HepG2 (cell line): ENCODE measurements at regions not wholly inside any gene's neighbourhood (a gene's known extent, or its start where the extent isn't known, plus 50 kb on each side); places are given as distances from the start of the nearest gene placed in this dataset.

Experiments
- ATAC-seq: fragments of 200-7000 bp; cut with Tn5 transposase; 3 replicates; pipeline ENCODE4 v1.9.1; 2020; ENCODE audit warnings: mild to moderate bottlenecking, moderate library complexity
- BruUV-seq: library from RNA; stranded (reverse); fragments of 400-500 nt; replicated peaks from 2 replicates; lab custom pipeline; 2021; lab: Mats Ljungman, UMichigan
- CTCF ChIA-PET: fragments of 300-600 bp; formaldehyde crosslinking; extraction: SDS; loops from one replicate; lab custom pipeline; 2021; ENCODE audit warnings: low total read pairs, inconsistent platforms, low intra/inter-chr PET ratio; lab: Yijun Ruan, JAX
- POLR2A ChIA-PET: fragments of 350-600 bp; sonication (Branson Sonifier 250); formaldehyde crosslinking; loops from one replicate; lab custom pipeline; 2020; ENCODE audit warnings: antibody characterized with exemption, inconsistent platforms; lab: Yijun Ruan, JAX
- DNase-seq: peaks from one replicate; pipeline ENCODE4 v3.0.0-alpha.2; 2015; ENCODE audit warnings: low spot score
- FAIRE-seq: peaks from 3 replicates; lab custom pipeline; 2011; peaks lifted over from hg19 to GRCh38; lab: Jason Lieb, UNC
- H2AFZ ChIP-seq: one replicate; pipeline ENCODE4 v1.6.1; 2011; ENCODE audit warnings: low read length, inconsistent platforms
- H3K27ac ChIP-seq: fragments of 300-600 bp; 3 replicates; pipeline ENCODE4 v1.8.0; 2011; ENCODE audit warnings: mixed run types, mild to moderate bottlenecking, mixed read lengths, low read length, inconsistent platforms; ENCODE audit not compliant: insufficient read depth; ENCODE audit errors: extremely low read length
- H3K27me3 ChIP-seq, 2 experiments: fragments of 200-600 bp in 1 of 2; 2 replicates in 1 of 2; 3 replicates in 1 of 2; pipeline versions ENCODE4 v1.6.0 to v1.8.0; 2011; ENCODE audit warnings: low read length in 2 of 2, mild to moderate bottlenecking in 2 of 2, moderate library complexity in 2 of 2, inconsistent platforms in 1 of 2; ENCODE audit not compliant: insufficient read depth in 2 of 2, control insufficient read depth in 1 of 2
- H3K36me3 ChIP-seq, 2 experiments: fragments of 200-600 bp in 1 of 2; replicated peaks in 1 of 2; 2 replicates in 1 of 2; 3 replicates in 1 of 2; pipeline versions ENCODE4 v1.5.1 to v1.8.0; 2011; ENCODE audit warnings: low read length in 2 of 2, inconsistent platforms in 1 of 2; ENCODE audit not compliant: insufficient read depth in 2 of 2, control insufficient read depth in 1 of 2
- H3K4me1 ChIP-seq: 2 replicates; pipeline ENCODE4 v1.5.1; 2012; ENCODE audit warnings: low read length, inconsistent platforms; ENCODE audit not compliant: insufficient read depth
- H3K4me2 ChIP-seq: 2 replicates; pipeline ENCODE4 v1.6.0; 2011; ENCODE audit warnings: low read depth, low read length, inconsistent platforms
- H3K4me3 ChIP-seq, 3 experiments: fragments of 200-600 bp in 1 of 3; sonication (generic), shearing (Covaris generic) in 1 of 3; replicated peaks in 1 of 3; 2 replicates each; pipeline ENCODE4 v1.5.1; 2011 to 2016; ENCODE audit warnings: low read length in 3 of 3, inconsistent platforms in 2 of 3, low read depth in 2 of 3, mild to moderate bottlenecking in 2 of 3, control low read depth in 1 of 3, mixed read lengths in 1 of 3; ENCODE audit not compliant: insufficient read depth in 1 of 3
- H3K79me2 ChIP-seq: one replicate; pipeline ENCODE4 v1.6.1; 2011; ENCODE audit warnings: low read length, inconsistent platforms; ENCODE audit not compliant: insufficient read depth
- H3K9ac ChIP-seq: 2 replicates; pipeline ENCODE4 v1.6.0; 2011; ENCODE audit warnings: mild to moderate bottlenecking, low read depth, low read length, inconsistent platforms; ENCODE audit not compliant: insufficient read depth
- H3K9me3 ChIP-seq: 2 replicates; pipeline ENCODE4 v1.5.1; 2012; ENCODE audit warnings: mild to moderate bottlenecking, low read length
- H4K20me1 ChIP-seq: 2 replicates; pipeline ENCODE4 v1.6.0; 2011; ENCODE audit warnings: inconsistent platforms, mild to moderate bottlenecking, low read length, moderate library complexity; ENCODE audit not compliant: insufficient read depth
- IKZF1 ChIP-seq: fragments of 450-650 bp; IDR thresholded peaks from 2 replicates; pipeline ENCODE4 v1.7.1; 2016
- ZNF33A ChIP-seq: sonication (generic); formaldehyde crosslinking; IDR thresholded peaks from 2 replicates; pipeline ENCODE4 v1.5.1; 2020; ENCODE audit warnings: missing genetic modification reagents, mild to moderate bottlenecking, moderate library complexity, borderline replicate concordance
- ZNF777 ChIP-seq: sonication (generic); formaldehyde crosslinking; IDR thresholded peaks from 2 replicates; pipeline ENCODE4 v1.4.0; 2020; ENCODE audit warnings: missing genetic modification reagents
- WGBS: methylation state at CpG from one replicate; pipeline ENCODE4 v1.1.6; 2017; ENCODE audit warnings: low lambda C conversion rate; 5-methylcytosine and 5-hydroxymethylcytosine counted together
- in situ Hi-C: cut with HindIII; loops from 2 replicates; pipeline ENCODE4 v1.10.0; 2017; ENCODE audit warnings: low pct_unique_long_range_greater_than_20kb; ENCODE audit not compliant: extremely low pct_ligation_motif_present
- intact Hi-C: fragments of 100-400 bp; cut with micrococcal nuclease; formaldehyde crosslinking; loops from one replicate; pipeline ENCODE4 v1.10.0; 2022; ENCODE audit not compliant: unreplicated experiment
- TF ChIP-seq, protein P1 (sequence below): sonication (generic); formaldehyde crosslinking; IDR thresholded peaks from 2 replicates; pipeline ENCODE4 v1.4.0; 2020; ENCODE audit warnings: mild to moderate bottlenecking, missing genetic modification reagents, borderline replicate concordance
- TF ChIP-seq, protein P2 (sequence below): sonication (generic); formaldehyde crosslinking; IDR thresholded peaks from 2 replicates; pipeline ENCODE4 v1.4.0; 2020; ENCODE audit warnings: missing genetic modification reagents
- TF ChIP-seq, protein P3 (sequence below): sonication (generic); formaldehyde crosslinking; conservative IDR thresholded peaks from 2 replicates; pipeline ENCODE4 v1.8.0; 2022; ENCODE audit warnings: missing genetic modification reagents

DNA sequence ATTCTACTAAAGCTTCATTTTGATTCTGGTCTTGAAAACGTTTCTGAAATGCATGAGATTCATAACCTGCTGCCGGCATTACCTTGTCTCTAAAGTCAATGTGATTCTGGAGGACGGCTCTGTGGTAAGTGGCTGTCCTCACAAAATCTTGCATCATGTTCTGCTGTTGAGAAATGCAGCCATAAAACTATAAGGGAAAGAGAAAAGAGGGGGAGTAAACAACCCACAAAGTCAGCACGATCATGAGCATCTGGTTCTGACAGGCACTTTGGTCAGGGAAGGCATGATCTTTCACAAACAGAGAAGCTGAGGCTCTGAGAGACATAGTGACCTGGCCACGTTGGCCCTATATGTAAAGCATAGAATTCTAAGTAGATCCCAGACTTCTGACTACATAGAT is 168.9 kb upstream of the PUM3 start:
- Histone ChIP-seq H3K27ac (no peak overlapping the region), H4K20me1 (no peaks in the 10 kb centered on the region), H2AFZ (no peak overlapping the region), H3K4me3 (no peak overlapping the region), H3K27me3 (no peaks in the 10 kb centered on the region), H3K36me3 (no peaks in the 10 kb centered on the region), H3K79me2 (no peaks in the 10 kb centered on the region), H3K4me2 (no peak overlapping the region), H3K4me1 (no peaks in the 10 kb centered on the region), H3K9ac (no peak overlapping the region), H3K9me3 (no peaks in the 10 kb centered on the region)
- CTCF ChIA-PET = no interaction called here
- no peak for FAIRE-seq
- no TSS peak for BruUV-seq
- no peak for DNase-seq
- WGBS = 1% methylated on average over 5 of the region's 5 CpGs
- TF ChIP-seq, protein P1, sequence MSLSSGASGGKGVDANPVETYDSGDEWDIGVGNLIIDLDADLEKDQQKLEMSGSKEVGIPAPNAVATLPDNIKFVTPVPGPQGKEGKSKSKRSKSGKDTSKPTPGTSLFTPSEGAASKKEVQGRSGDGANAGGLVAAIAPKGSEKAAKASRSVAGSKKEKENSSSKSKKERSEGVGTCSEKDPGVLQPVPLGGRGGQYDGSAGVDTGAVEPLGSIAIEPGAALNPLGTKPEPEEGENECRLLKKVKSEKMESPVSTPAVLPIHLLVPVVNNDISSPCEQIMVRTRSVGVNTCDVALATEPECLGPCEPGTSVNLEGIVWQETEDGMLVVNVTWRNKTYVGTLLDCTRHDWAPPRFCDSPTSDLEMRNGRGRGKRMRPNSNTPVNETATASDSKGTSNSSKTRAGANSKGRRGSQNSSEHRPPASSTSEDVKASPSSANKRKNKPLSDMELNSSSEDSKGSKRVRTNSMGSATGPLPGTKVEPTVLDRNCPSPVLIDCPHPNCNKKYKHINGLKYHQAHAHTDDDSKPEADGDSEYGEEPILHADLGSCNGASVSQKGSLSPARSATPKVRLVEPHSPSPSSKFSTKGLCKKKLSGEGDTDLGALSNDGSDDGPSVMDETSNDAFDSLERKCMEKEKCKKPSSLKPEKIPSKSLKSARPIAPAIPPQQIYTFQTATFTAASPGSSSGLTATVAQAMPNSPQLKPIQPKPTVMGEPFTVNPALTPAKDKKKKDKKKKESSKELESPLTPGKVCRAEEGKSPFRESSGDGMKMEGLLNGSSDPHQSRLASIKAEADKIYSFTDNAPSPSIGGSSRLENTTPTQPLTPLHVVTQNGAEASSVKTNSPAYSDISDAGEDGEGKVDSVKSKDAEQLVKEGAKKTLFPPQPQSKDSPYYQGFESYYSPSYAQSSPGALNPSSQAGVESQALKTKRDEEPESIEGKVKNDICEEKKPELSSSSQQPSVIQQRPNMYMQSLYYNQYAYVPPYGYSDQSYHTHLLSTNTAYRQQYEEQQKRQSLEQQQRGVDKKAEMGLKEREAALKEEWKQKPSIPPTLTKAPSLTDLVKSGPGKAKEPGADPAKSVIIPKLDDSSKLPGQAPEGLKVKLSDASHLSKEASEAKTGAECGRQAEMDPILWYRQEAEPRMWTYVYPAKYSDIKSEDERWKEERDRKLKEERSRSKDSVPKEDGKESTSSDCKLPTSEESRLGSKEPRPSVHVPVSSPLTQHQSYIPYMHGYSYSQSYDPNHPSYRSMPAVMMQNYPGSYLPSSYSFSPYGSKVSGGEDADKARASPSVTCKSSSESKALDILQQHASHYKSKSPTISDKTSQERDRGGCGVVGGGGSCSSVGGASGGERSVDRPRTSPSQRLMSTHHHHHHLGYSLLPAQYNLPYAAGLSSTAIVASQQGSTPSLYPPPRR (CRISPR knock-in tag) = no peak
- POLR2A ChIA-PET = no interaction called here
- intact Hi-C loops (no loop called here), in situ Hi-C loops (no loop called here)
- no peak for ATAC-seq

DNA sequence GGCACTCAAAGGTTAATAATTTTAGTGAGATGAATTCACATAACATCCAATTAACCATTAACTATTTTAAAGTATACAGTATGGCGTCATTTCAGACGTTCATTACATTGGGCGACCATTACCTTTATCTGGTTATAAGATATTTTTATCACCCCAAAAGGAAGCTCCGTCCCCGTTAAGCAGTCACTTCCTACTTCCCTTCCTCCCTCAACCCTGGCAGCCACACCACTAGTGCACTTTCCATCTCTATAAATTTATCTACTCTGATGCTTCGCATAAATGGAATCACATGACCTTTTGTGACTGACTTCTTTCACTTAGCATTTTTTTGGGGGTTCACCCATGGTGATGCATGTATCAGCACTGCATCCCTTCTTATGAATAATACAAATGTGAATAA is 168.3 kb upstream of the PUM3 start:
- Histone ChIP-seq H3K4me2 (no peak overlapping the region), H3K79me2 (no peaks in the 10 kb centered on the region), H3K4me3 (no peak overlapping the region), H3K27me3 (no peaks in the 10 kb centered on the region), H2AFZ (no peak overlapping the region), H3K36me3 (no peaks in the 10 kb centered on the region), H3K27ac (no peak overlapping the region), H3K9ac (no peak overlapping the region), H3K4me1 (no peaks in the 10 kb centered on the region), H4K20me1 (no peaks in the 10 kb centered on the region), H3K9me3 (no peaks in the 10 kb centered on the region)
- intact Hi-C loops = no loop called here
- FAIRE-seq = no peak
- no peak for ATAC-seq
- 65% methylated on average over 6 of the region's 6 CpGs for WGBS
- ChIA-PET CTCF (no interaction called here), POLR2A (no interaction called here)
- BruUV-seq = no TSS peak
- in situ Hi-C loops = no loop called here
- DNase-seq = no peak
- TF ChIP-seq ZNF777 (CRISPR knock-in tag) (no peak), ZNF33A (no peak), IKZF1 (no peak)
- TF ChIP-seq, protein P2, sequence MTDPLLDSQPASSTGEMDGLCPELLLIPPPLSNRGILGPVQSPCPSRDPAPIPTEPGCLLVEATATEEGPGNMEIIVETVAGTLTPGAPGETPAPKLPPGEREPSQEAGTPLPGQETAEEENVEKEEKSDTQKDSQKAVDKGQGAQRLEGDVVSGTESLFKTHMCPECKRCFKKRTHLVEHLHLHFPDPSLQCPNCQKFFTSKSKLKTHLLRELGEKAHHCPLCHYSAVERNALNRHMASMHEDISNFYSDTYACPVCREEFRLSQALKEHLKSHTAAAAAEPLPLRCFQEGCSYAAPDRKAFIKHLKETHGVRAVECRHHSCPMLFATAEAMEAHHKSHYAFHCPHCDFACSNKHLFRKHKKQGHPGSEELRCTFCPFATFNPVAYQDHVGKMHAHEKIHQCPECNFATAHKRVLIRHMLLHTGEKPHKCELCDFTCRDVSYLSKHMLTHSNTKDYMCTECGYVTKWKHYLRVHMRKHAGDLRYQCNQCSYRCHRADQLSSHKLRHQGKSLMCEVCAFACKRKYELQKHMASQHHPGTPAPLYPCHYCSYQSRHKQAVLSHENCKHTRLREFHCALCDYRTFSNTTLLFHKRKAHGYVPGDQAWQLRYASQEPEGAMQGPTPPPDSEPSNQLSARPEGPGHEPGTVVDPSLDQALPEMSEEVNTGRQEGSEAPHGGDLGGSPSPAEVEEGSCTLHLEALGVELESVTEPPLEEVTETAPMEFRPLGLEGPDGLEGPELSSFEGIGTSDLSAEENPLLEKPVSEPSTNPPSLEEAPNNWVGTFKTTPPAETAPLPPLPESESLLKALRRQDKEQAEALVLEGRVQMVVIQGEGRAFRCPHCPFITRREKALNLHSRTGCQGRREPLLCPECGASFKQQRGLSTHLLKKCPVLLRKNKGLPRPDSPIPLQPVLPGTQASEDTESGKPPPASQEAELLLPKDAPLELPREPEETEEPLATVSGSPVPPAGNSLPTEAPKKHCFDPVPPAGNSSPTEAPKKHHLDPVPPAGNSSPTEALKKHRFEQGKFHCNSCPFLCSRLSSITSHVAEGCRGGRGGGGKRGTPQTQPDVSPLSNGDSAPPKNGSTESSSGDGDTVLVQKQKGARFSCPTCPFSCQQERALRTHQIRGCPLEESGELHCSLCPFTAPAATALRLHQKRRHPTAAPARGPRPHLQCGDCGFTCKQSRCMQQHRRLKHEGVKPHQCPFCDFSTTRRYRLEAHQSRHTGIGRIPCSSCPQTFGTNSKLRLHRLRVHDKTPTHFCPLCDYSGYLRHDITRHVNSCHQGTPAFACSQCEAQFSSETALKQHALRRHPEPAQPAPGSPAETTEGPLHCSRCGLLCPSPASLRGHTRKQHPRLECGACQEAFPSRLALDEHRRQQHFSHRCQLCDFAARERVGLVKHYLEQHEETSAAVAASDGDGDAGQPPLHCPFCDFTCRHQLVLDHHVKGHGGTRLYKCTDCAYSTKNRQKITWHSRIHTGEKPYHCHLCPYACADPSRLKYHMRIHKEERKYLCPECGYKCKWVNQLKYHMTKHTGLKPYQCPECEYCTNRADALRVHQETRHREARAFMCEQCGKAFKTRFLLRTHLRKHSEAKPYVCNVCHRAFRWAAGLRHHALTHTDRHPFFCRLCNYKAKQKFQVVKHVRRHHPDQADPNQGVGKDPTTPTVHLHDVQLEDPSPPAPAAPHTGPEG (CRISPR knock-in tag) = no peak
- TF ChIP-seq, protein P3, sequence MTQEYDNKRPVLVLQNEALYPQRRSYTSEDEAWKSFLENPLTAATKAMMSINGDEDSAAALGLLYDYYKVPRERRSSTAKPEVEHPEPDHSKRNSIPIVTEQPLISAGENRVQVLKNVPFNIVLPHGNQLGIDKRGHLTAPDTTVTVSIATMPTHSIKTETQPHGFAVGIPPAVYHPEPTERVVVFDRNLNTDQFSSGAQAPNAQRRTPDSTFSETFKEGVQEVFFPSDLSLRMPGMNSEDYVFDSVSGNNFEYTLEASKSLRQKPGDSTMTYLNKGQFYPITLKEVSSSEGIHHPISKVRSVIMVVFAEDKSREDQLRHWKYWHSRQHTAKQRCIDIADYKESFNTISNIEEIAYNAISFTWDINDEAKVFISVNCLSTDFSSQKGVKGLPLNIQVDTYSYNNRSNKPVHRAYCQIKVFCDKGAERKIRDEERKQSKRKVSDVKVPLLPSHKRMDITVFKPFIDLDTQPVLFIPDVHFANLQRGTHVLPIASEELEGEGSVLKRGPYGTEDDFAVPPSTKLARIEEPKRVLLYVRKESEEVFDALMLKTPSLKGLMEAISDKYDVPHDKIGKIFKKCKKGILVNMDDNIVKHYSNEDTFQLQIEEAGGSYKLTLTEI (CRISPR knock-in tag) = no peak
